ENCODE measurements at regions not wholly inside any gene's neighbourhood (a gene's known extent, or its start where the extent isn't known, plus 50 kb on each side); places are given as distances from the start of the nearest gene placed in this dataset.
"Not testable (repeated sequence)": the region's sequence is repeated elsewhere in the genome, so short reads cannot be mapped to it uniquely, and the experiment has no call there.

GRCh38 chr1:73450668-73451067, 747.3 kb downstream of the LRRIQ3 start:
- not testable (repeated sequence) for TF ChIP-seq POLR2A (IDR thresholded peaks at IDR 0.05; ENCODE audit: low read length); CHD2 (IDR thresholded peaks at IDR 0.05; ENCODE audit: low read length, partially characterized antibody); EP300 (IDR thresholded peaks at IDR 0.05); BCL3 (IDR thresholded peaks at IDR 0.05); MAFK (IDR thresholded peaks at IDR 0.05; ENCODE audit: partially characterized antibody)
